ENCODE measurements at regions not wholly inside any gene's neighbourhood (a gene's known extent, or its start where the extent isn't known, plus 50 kb on each side); places are given as distances from the start of the nearest gene placed in this dataset.

DNA sequence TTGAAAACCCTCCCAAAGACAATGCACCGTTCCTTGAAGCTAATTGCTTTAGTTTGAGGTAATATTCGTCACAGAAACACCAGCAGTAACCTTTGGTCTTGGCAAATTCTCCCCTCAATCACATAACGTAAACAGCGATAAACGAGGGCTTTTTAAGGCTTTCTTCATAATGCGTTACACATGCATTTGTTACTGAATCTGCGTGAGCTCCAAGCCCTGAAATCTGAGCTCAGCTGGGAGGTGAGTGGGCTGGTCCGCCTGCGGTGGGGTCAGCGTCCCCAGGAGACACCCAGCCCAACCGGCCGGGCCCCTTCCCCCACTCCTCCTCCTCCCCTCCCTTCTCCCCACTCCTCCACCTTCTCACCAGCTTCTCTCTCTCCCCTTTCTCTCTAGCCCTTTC lies 91.1 kb downstream of the BARX1 start:
- Mint-ChIP-seq H3K36me3 (peaks cover 3% of the 10 kb centered on the region), H3K27me3 (peaks cover 21% of the 10 kb centered on the region), H3K27ac (no peak overlapping the region), H3K4me1 (peaks cover 0 to 2% (median 0%) of the 10 kb centered on the region in 3 donors), H3K9me3 (peaks cover 0 to 2% (median 0%) of the 10 kb centered on the region in 3 donors), H3K4me3 (no peak overlapping the region)

GRCh38 chr9:93862877-93863545 lies 92.1 kb downstream of the BARX1 start:
- peaks cover 0 to 4% (median 0%) of the 10 kb centered on the region in 3 donors for H3K9me3 Mint-ChIP-seq
- H3K4me1 Mint-ChIP-seq, result peaks cover 0 to 2% (median 0%) of the 10 kb centered on the region in 3 donors
- H3K27me3 Mint-ChIP-seq, result peaks cover 22% of the 10 kb centered on the region
- H3K36me3 Mint-ChIP-seq, result peaks cover 3% of the 10 kb centered on the region
- no peak overlapping the region for H3K4me3 Mint-ChIP-seq
- no peak overlapping the region for H3K27ac Mint-ChIP-seq

- peaks cover 0 to 2% (median 0%) of the 10 kb centered on the region in 3 donors for H3K4me1 Mint-ChIP-seq
- no peak overlapping the region for H3K27ac Mint-ChIP-seq
- peaks cover 27% of the 10 kb centered on the region for H3K27me3 Mint-ChIP-seq
- no peak overlapping the region for H3K4me3 Mint-ChIP-seq
- peaks cover 0 to 4% (median 0%) of the 10 kb centered on the region in 3 donors for H3K9me3 Mint-ChIP-seq
- H3K36me3 Mint-ChIP-seq, result peaks cover 3% of the 10 kb centered on the region
Observed at GRCh38 chr9:93861736-93862358, 93.3 kb downstream of the BARX1 start.

GRCh38 chr9:93860694-93861658 lies 94.2 kb downstream of the BARX1 start:
- H3K27me3 Mint-ChIP-seq, result peaks cover 29% of the 10 kb centered on the region
- H3K27ac Mint-ChIP-seq, result no peak overlapping the region
- H3K36me3 Mint-ChIP-seq, result peaks cover 4% of the 10 kb centered on the region
- peaks cover 0 to 4% (median 0%) of the 10 kb centered on the region in 3 donors for H3K9me3 Mint-ChIP-seq
- peak overlapping the region in 1 of 4 donors; percentile 58 for H3K4me3 Mint-ChIP-seq
- H3K4me1 Mint-ChIP-seq, result peaks cover 0 to 2% (median 0%) of the 10 kb centered on the region in 3 donors

DNA sequence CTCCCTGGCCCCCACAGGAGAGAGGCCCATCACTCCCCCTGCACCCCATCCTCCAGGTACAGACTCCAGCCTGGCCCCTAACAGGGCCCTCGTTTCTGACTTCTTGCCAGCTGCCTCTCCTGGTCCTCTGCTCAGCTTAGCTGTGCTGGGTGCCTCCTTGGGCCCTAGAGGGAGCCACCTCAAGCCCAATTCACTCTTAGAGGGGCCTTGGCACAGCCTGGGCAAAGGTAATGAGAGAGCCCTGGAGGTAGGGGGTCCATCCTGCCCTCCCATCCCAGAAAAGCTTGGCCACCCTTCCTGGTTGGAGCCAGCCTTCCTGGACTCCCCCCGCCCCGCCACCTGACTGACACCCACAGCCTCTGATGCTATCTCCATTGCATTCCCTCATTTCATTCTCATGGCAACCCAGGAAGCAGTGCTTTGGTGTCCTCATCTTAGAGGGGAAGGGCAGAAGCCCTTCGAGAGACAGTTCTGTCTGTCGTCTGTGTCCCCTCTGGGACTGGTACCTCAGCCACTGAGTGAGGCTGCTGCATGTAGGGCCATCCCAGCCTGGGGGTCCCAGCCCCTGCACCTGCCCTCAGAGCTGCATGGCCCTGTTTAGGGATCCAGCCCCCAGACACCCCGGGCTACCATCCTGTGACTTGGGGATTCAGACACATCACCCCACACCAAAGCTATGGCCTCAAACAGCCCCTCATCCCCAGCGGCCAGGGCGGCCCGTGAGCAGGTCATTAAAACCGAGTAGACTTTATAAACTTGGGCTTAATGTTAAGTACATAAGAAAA lies 95.5 kb downstream of the BARX1 start:
- Mint-ChIP-seq H3K27ac (no peak overlapping the region), H3K9me3 (peaks cover 0 to 7% (median 2%) of the 10 kb centered on the region in 3 donors), H3K4me3 (no peak overlapping the region), H3K27me3 (peaks cover 27% of the 10 kb centered on the region), H3K4me1 (peaks cover 0 to 2% (median 0%) of the 10 kb centered on the region in 3 donors), H3K36me3 (peaks cover 4% of the 10 kb centered on the region)

DNA sequence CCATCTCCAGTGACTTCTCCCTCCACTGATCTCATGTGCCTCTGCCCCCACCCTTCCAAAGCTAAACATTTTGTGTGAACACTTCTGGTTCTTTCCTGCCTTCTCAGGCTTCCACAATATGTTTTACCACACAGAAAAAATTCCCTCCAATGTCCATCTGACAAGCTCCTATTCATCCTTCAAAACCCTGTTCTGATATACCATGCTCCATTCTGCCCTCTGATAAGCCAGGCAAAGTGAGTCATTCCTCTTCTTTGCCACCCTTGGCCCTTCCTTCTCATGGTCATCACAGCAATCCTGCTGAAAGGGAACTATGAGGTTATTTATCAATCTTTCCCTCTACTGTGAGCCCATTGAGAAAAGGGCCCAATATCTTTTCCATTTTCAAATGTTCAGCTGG lies 97.6 kb downstream of the BARX1 start:
- peaks cover 2% of the 10 kb centered on the region for H3K36me3 Mint-ChIP-seq
- peaks cover 28% of the 10 kb centered on the region for H3K27me3 Mint-ChIP-seq
- H3K9me3 Mint-ChIP-seq, result peaks cover 7 to 9% (median 8%) of the 10 kb centered on the region in 3 donors
- no peaks in the 10 kb centered on the region for H3K4me1 Mint-ChIP-seq
- no peak overlapping the region for H3K4me3 Mint-ChIP-seq
- no peak overlapping the region for H3K27ac Mint-ChIP-seq

DNA sequence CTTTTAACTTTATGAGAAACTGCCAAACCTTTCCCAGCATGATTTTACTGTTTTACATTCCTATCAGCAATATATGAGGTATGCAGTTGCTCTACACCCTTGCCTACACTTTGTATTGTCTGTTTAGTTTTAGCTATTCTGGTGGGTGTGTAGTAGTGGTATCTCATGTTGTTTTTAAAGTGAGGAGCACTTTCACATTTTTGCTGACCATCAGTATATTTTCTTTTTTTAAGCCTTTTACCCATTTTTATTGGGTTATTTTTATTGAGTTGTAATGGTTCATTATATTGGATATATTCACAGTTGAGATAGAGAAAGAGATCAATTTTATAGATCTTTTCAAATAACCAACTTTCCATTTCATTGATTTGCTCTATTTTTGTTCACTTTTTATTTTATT lies 102.4 kb downstream of the BARX1 start:
- no peak overlapping the region for H3K27ac Mint-ChIP-seq
- no peak overlapping the region for H3K4me3 Mint-ChIP-seq
- peaks cover 2% of the 10 kb centered on the region for H3K36me3 Mint-ChIP-seq
- no peaks in the 10 kb centered on the region for H3K4me1 Mint-ChIP-seq
- peaks cover 10 to 15% (median 12%) of the 10 kb centered on the region in 3 donors for H3K9me3 Mint-ChIP-seq
- H3K27me3 Mint-ChIP-seq, result peaks cover 12% of the 10 kb centered on the region

- peaks cover 2% of the 10 kb centered on the region for H3K36me3 Mint-ChIP-seq
- H3K9me3 Mint-ChIP-seq, result peaks cover 9 to 18% (median 11%) of the 10 kb centered on the region in 3 donors
- H3K27ac Mint-ChIP-seq, result no peak overlapping the region
- H3K4me3 Mint-ChIP-seq, result no peak overlapping the region
- H3K27me3 Mint-ChIP-seq, result peaks cover 18% of the 10 kb centered on the region
- H3K4me1 Mint-ChIP-seq, result no peaks in the 10 kb centered on the region
Observed at GRCh38 chr9:93846349-93846748, 108.8 kb downstream of the BARX1 start.

- H3K27me3 Mint-ChIP-seq, result peaks cover 18% of the 10 kb centered on the region
Observed at GRCh38 chr9:93843396-93843795, 111.8 kb downstream of the BARX1 start.

GRCh38 chr9:93830606-93831005 lies 124.5 kb downstream of the BARX1 start:
- no peak overlapping the region for H3K4me3 Mint-ChIP-seq
- H3K9me3 Mint-ChIP-seq, result peaks cover 4 to 22% (median 18%) of the 10 kb centered on the region in 3 donors
- H3K27ac Mint-ChIP-seq, result no peak overlapping the region
- H3K27me3 Mint-ChIP-seq, result peaks cover 38% of the 10 kb centered on the region
- H3K36me3 Mint-ChIP-seq, result peaks cover under 1% of the 10 kb centered on the region
- H3K4me1 Mint-ChIP-seq, result peaks cover 0 to 4% (median 4%) of the 10 kb centered on the region in 3 donors

More at GRCh38 chr9:93843396-93843795, 111.8 kb downstream of the BARX1 start:
- Mint-ChIP-seq H3K4me1 (no peaks in the 10 kb centered on the region), H3K36me3 (peaks cover 2% of the 10 kb centered on the region), H3K27ac (no peak overlapping the region), H3K9me3 (peaks cover 4 to 12% (median 6%) of the 10 kb centered on the region in 3 donors), H3K4me3 (no peak overlapping the region)

GRCh38 chr9:93830012-93830596 lies 125.1 kb downstream of the BARX1 start:
- no peak overlapping the region for H3K27ac Mint-ChIP-seq
- no peaks in the 10 kb centered on the region for H3K36me3 Mint-ChIP-seq

GRCh38 chr9:93829271-93830011 lies 125.7 kb downstream of the BARX1 start:
- H3K4me3 Mint-ChIP-seq, result no peak overlapping the region

More at GRCh38 chr9:93830012-93830596, 125.1 kb downstream of the BARX1 start:
- Mint-ChIP-seq H3K27me3 (peaks cover 38% of the 10 kb centered on the region), H3K9me3 (peaks cover 3 to 21% (median 14%) of the 10 kb centered on the region in 3 donors), H3K4me1 (peaks cover 0 to 4% (median 4%) of the 10 kb centered on the region in 3 donors), H3K4me3 (no peak overlapping the region)

GRCh38 chr9:93828331-93829097 lies 126.6 kb downstream of the BARX1 start:
- Mint-ChIP-seq H3K9me3 (peaks cover 3 to 12% (median 10%) of the 10 kb centered on the region in 3 donors), H3K27me3 (peaks cover 39% of the 10 kb centered on the region), H3K4me1 (peaks cover 0 to 4% (median 4%) of the 10 kb centered on the region in 3 donors), H3K4me3 (no peak overlapping the region), H3K27ac (no peak overlapping the region), H3K36me3 (no peaks in the 10 kb centered on the region)

More at GRCh38 chr9:93829271-93830011, 125.7 kb downstream of the BARX1 start:
- Mint-ChIP-seq H3K4me1 (peaks cover 0 to 4% (median 4%) of the 10 kb centered on the region in 3 donors), H3K27me3 (peaks cover 36% of the 10 kb centered on the region), H3K9me3 (peaks cover 3 to 17% (median 12%) of the 10 kb centered on the region in 3 donors), H3K36me3 (no peaks in the 10 kb centered on the region), H3K27ac (no peak overlapping the region)
